Neuronal stem cell (in vitro differentiated cells): ENCODE measurements at regions not wholly inside any gene's neighbourhood (a gene's known extent, or its start where the extent isn't known, plus 50 kb on each side); places are given as distances from the start of the nearest gene placed in this dataset.

Source experiments
- DNase-seq: peaks from one replicate; pipeline ENCODE4 v3.0.0-alpha.2; 2013; ENCODE audit warnings: low spot score
- H2AFZ ChIP-seq: one replicate; pipeline ENCODE4 v1.6.1; 2013; ENCODE audit warnings: mild to moderate bottlenecking, low read length, inconsistent platforms
- H2AK5ac ChIP-seq: 2 replicates; pipeline ENCODE4 v1.6.1; 2013; ENCODE audit warnings: low read depth, mild to moderate bottlenecking, inconsistent platforms, low read length, moderate library complexity, mixed read lengths
- H2BK120ac ChIP-seq: 2 replicates; pipeline ENCODE4 v1.6.1; 2013; ENCODE audit warnings: low read depth, mild to moderate bottlenecking, inconsistent platforms, low read length, moderate library complexity, mixed read lengths
- H2BK12ac ChIP-seq: one replicate; pipeline ENCODE4 v1.6.1; 2013; ENCODE audit warnings: low read length, inconsistent platforms
- H2BK15ac ChIP-seq: 2 replicates; pipeline ENCODE4 v1.6.1; 2013; ENCODE audit warnings: mild to moderate bottlenecking, low read length, inconsistent platforms, mixed read lengths
- H2BK5ac ChIP-seq: one replicate; pipeline ENCODE4 v1.6.1; 2013; ENCODE audit warnings: inconsistent platforms, mild to moderate bottlenecking, low read length, moderate library complexity
- H3K14ac ChIP-seq: one replicate; pipeline ENCODE4 v1.6.1; 2013; ENCODE audit warnings: low read length, inconsistent platforms
- H3K18ac ChIP-seq: 2 replicates; pipeline ENCODE4 v1.6.1; 2013; ENCODE audit warnings: low read length, inconsistent platforms
- H3K23ac ChIP-seq: 2 replicates; pipeline ENCODE4 v1.6.1; 2013; ENCODE audit warnings: low read depth, mild to moderate bottlenecking, mixed read lengths, low read length, inconsistent platforms; ENCODE audit not compliant: poor library complexity
- H3K27ac ChIP-seq: replicated peaks from 3 replicates; pipeline ENCODE4 v1.5.1; 2013; ENCODE audit warnings: low read length, inconsistent platforms
- H3K27me3 ChIP-seq, 3 experiments: 2 replicates each; pipeline ENCODE4 v1.6.1; 2013; ENCODE audit warnings: low read length in 3 of 3, mild to moderate bottlenecking in 2 of 3, inconsistent platforms in 1 of 3, low read depth in 1 of 3, mixed read lengths in 1 of 3, moderate library complexity in 1 of 3; ENCODE audit not compliant: control insufficient read depth in 3 of 3, insufficient read depth in 3 of 3
- H3K36me3 ChIP-seq, 2 donors: replicated peaks in 1 of 2; 2 replicates each; pipeline ENCODE4 v1.6.1; 2013; ENCODE audit warnings: low read length in 2 of 2; ENCODE audit not compliant: control insufficient read depth in 2 of 2, insufficient read depth in 2 of 2
- H3K4ac ChIP-seq: 2 replicates; pipeline ENCODE4 v1.6.1; 2013; ENCODE audit warnings: inconsistent platforms, mild to moderate bottlenecking, low read length, moderate library complexity
- H3K4me1 ChIP-seq, 2 donors: 1 replicate in 1 of 2; 2 replicates in 1 of 2; pipeline ENCODE4 v1.6.1; 2013; ENCODE audit warnings: low read length in 2 of 2, low read depth in 1 of 2; ENCODE audit not compliant: control insufficient read depth in 2 of 2, insufficient read depth in 1 of 2
- H3K4me2 ChIP-seq: one replicate; pipeline ENCODE4 v1.6.1; 2013; ENCODE audit warnings: mild to moderate bottlenecking, low read length, inconsistent platforms; ENCODE audit not compliant: insufficient read depth, poor library complexity, severe bottlenecking
- H3K4me3 ChIP-seq, 2 donors: 2 replicates each; pipeline ENCODE4 v1.5.1; 2013; ENCODE audit warnings: low read length in 2 of 2, mild to moderate bottlenecking in 2 of 2, inconsistent platforms in 1 of 2, moderate library complexity in 1 of 2
- H3K79me1 ChIP-seq: one replicate; pipeline ENCODE4 v1.6.1; 2013; ENCODE audit warnings: low read depth, mild to moderate bottlenecking, inconsistent platforms, low read length, moderate library complexity
- H3K9ac ChIP-seq: one replicate; pipeline ENCODE4 v1.6.1; 2013; ENCODE audit warnings: mild to moderate bottlenecking, low read depth, low read length, inconsistent platforms; ENCODE audit not compliant: poor library complexity
- H3K9me3 ChIP-seq, 2 donors: replicated peaks in 1 of 2; 2 replicates each; pipeline versions ENCODE3 to v1.6.1; 2013; ENCODE audit warnings: low read length in 2 of 2, mild to moderate bottlenecking in 2 of 2, inconsistent platforms in 1 of 2, low read depth in 1 of 2, mixed read lengths in 1 of 2, moderate library complexity in 1 of 2; ENCODE audit not compliant: control insufficient read depth in 2 of 2, insufficient read depth in 1 of 2
- H4K8ac ChIP-seq: one replicate; pipeline ENCODE4 v1.6.1; 2013; ENCODE audit warnings: low read depth, mild to moderate bottlenecking, inconsistent platforms, low read length, moderate library complexity
- H4K91ac ChIP-seq: one replicate; pipeline ENCODE4 v1.6.1; 2013; ENCODE audit warnings: low read length, low read depth, mild to moderate bottlenecking, inconsistent platforms; ENCODE audit not compliant: poor library complexity
- WGBS, 2 donors: extraction: QIAGEN DNeasy Blood & Tissue Kit; methylation state at CpG; one replicate each; pipeline ENCODE4 v1.1.7; 2013; ENCODE audit warnings: missing lambda C conversion rate in 2 of 2, mixed read lengths in 1 of 2; ENCODE audit not compliant: insufficient read length in 2 of 2, insufficient replicate concordance in 1 of 2; ENCODE audit errors: extremely low coverage in 2 of 2; 5-methylcytosine and 5-hydroxymethylcytosine counted together

DNA sequence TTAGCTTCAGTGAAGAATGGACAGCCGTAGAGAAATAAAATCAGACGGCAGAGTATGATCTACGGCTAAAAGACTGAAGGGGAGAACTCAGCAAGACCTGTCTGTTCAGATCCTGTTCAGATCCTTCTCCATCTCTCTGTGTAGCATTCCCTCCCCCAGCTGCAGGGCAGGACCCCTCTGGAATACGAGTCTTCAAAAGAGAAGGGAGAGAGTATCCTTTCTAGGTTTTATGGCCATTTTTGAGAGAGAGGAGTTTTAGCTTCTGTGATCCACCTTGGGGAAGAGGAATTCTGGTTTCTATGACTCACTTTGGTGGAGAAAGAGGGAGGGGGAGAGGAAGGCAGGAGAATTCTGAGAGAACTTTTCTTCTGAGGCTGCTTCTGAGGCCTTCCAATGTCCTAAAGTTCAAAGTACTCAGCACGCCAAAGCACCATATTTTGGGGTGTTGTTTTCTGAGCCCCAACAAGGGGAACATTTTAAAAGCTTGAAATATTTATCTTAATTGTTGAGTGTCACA, 194.4 kb upstream of the TLE4 start:
- H3K27ac ChIP-seq, result no peak overlapping the region

DNA sequence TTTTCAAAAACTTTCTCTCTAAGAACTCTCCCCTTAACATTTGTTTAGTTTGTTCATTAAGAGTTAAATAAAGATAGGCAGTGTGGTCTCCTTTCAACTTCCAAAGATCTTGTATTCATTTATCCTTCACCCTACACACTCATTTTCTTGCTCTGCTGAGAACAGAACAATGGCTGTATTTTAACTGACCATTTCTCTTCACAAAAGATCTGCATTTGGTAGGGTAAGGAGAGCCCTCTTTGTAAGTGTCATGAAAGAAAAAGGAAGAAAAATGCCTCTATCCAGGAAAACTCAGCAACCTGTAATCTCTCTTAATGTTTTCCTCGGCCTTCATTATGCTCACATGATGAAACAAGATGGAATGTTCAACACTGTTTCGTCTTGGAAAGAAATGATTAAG, 193.7 kb upstream of the TLE4 start:
- H2BK15ac ChIP-seq, result no peak overlapping the region
- no peak overlapping the region for H4K91ac ChIP-seq
- H3K4me2 ChIP-seq, result no peak overlapping the region
- H2BK12ac ChIP-seq, result no peak overlapping the region
- H3K18ac ChIP-seq, result no peak overlapping the region
- H3K79me1 ChIP-seq, result no peaks in the 10 kb centered on the region
- H3K4ac ChIP-seq, result no peak overlapping the region
- no peak overlapping the region for H3K23ac ChIP-seq
- H3K36me3 ChIP-seq, result no peaks in the 10 kb centered on the region
- peaks cover 2 to 14% of the 10 kb centered on the region in 2 donors for H3K4me1 ChIP-seq
- no peak overlapping the region for H4K8ac ChIP-seq
- no peak overlapping the region for H3K4me3 ChIP-seq
- no peak overlapping the region for H2BK120ac ChIP-seq
- H3K27ac ChIP-seq, result no peak overlapping the region
- no CpG with 5 or more reads among the region's 2 CpGs for WGBS, 2 donors
- no peak overlapping the region for H2BK5ac ChIP-seq
- H3K27me3 ChIP-seq, result no peaks in the 10 kb centered on the region
- DNase-seq, result no peak
- no peak overlapping the region for H2AK5ac ChIP-seq
- no peak overlapping the region for H3K14ac ChIP-seq
- no peaks in the 10 kb centered on the region for H3K9me3 ChIP-seq
- H2AFZ ChIP-seq, result no peak overlapping the region
- H3K9ac ChIP-seq, result no peak overlapping the region

More for the DNA sequence above, 194.4 kb upstream of the TLE4 start:
- no CpG with 5 or more reads among the region's 5 CpGs for WGBS, 2 donors
- H2BK12ac ChIP-seq, result no peak overlapping the region
- H2AFZ ChIP-seq, result peak overlapping the region; percentile 56
- no peak overlapping the region for H3K14ac ChIP-seq
- H2BK15ac ChIP-seq, result no peak overlapping the region
- no peak overlapping the region for H3K23ac ChIP-seq
- DNase-seq, result no peak
- no peak overlapping the region for H3K4me2 ChIP-seq
- H3K27me3 ChIP-seq, result no peaks in the 10 kb centered on the region
- peaks cover 2 to 9% of the 10 kb centered on the region in 2 donors for H3K4me1 ChIP-seq
- no peak overlapping the region for H4K8ac ChIP-seq
- no peak overlapping the region for H2AK5ac ChIP-seq
- H2BK120ac ChIP-seq, result no peak overlapping the region
- H3K9ac ChIP-seq, result no peak overlapping the region
- no peaks in the 10 kb centered on the region for H3K79me1 ChIP-seq
- no peak overlapping the region for H4K91ac ChIP-seq
- no peak overlapping the region for H3K18ac ChIP-seq
- H3K9me3 ChIP-seq, result no peaks in the 10 kb centered on the region
- H2BK5ac ChIP-seq, result no peak overlapping the region
- H3K4ac ChIP-seq, result no peak overlapping the region
- no peaks in the 10 kb centered on the region for H3K36me3 ChIP-seq
- H3K4me3 ChIP-seq, result no peak overlapping the region

DNA sequence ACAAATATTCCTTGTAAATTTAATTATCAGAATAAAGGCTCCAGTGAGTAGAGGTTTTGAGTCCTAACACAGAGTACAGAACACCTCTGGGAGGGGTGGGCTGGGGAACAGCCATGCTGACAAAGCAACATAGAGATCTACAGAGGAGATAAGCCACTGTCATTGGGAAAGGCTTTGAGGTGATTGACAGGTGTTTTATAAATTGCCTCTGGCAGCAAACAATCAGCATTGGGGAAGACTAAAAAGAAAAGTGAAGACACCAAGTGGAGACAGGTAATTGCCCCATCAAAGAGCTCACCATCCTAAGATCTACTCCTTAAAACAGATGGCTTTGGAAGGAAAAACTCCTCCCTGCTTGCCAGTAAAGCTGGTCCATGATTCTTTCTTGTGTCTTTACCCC, 189.7 kb upstream of the TLE4 start:
- H3K27me3 ChIP-seq, result no peaks in the 10 kb centered on the region
- no peak overlapping the region for H3K9ac ChIP-seq
- no peak overlapping the region for H2BK5ac ChIP-seq
- H3K36me3 ChIP-seq, result no peaks in the 10 kb centered on the region
- H3K23ac ChIP-seq, result no peak overlapping the region
- H3K14ac ChIP-seq, result no peak overlapping the region
- H4K8ac ChIP-seq, result no peak overlapping the region
- H3K27ac ChIP-seq, result no peak overlapping the region
- no peak overlapping the region for H2AK5ac ChIP-seq
- H2BK120ac ChIP-seq, result no peak overlapping the region
- H2AFZ ChIP-seq, result no peak overlapping the region
- H3K4me3 ChIP-seq, result no peak overlapping the region
- peaks cover 2 to 14% of the 10 kb centered on the region in 2 donors for H3K4me1 ChIP-seq
- no peak overlapping the region for H2BK15ac ChIP-seq
- no peak overlapping the region for H2BK12ac ChIP-seq
- H3K4me2 ChIP-seq, result no peak overlapping the region
- no peaks in the 10 kb centered on the region for H3K9me3 ChIP-seq
- H3K18ac ChIP-seq, result no peak overlapping the region
- peak; percentile 12 for DNase-seq
- no peak overlapping the region for H4K91ac ChIP-seq
- H3K4ac ChIP-seq, result no peak overlapping the region
- no peaks in the 10 kb centered on the region for H3K79me1 ChIP-seq

DNA sequence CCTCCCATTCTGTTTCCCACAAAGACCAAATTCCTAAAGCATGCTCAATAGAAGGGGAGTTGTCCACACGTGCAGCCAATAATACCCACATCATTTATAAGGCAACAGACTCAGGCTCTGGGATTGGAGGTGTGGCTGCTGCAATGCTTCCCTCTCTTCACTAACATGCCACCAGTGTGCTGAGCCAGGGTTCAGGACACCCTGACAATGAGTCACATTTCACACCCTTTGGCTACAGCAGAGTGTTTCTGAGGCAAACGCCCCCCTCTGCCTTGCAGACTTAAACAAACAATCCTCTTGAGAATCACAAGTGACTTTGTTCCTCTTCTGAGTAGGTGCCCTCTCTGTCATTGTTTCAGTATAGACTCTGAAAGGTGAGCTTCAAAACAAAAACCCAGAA, 189.3 kb upstream of the TLE4 start:
- H3K14ac ChIP-seq, result no peak overlapping the region
- no peak overlapping the region for H3K9ac ChIP-seq
- H3K4me1 ChIP-seq, result peaks cover 2 to 12% of the 10 kb centered on the region in 2 donors
- no peak overlapping the region for H2AK5ac ChIP-seq
- no peak overlapping the region for H3K18ac ChIP-seq
- no peak for DNase-seq
- H3K23ac ChIP-seq, result no peak overlapping the region
- no peak overlapping the region for H2BK15ac ChIP-seq
- H3K4ac ChIP-seq, result no peak overlapping the region
- H4K8ac ChIP-seq, result no peak overlapping the region
- no peaks in the 10 kb centered on the region for H3K9me3 ChIP-seq
- no peaks in the 10 kb centered on the region for H3K27me3 ChIP-seq
- no peak overlapping the region for H3K4me3 ChIP-seq
- H3K79me1 ChIP-seq, result no peaks in the 10 kb centered on the region
- H2BK12ac ChIP-seq, result no peak overlapping the region
- H4K91ac ChIP-seq, result no peak overlapping the region
- no peak overlapping the region for H2BK120ac ChIP-seq
- H2AFZ ChIP-seq, result no peak overlapping the region
- no peak overlapping the region for H3K4me2 ChIP-seq
- WGBS, 2 donors, result no CpG with 5 or more reads among the region's 2 CpGs
- H3K27ac ChIP-seq, result peak overlapping the region; percentile 14
- no peaks in the 10 kb centered on the region for H3K36me3 ChIP-seq
- H2BK5ac ChIP-seq, result no peak overlapping the region
